GM12878 (cell line): ENCODE measurements at regions not wholly inside any gene's neighbourhood (a gene's known extent, or its start where the extent isn't known, plus 50 kb on each side); places are given as distances from the start of the nearest gene placed in this dataset.
A peak's percentile ranks its signal among the peaks of the same experiment; 100 is the strongest.
"Not testable (repeated sequence)": the region's sequence is repeated elsewhere in the genome, so short reads cannot be mapped to it uniquely, and the experiment has no call there.

Source experiments
- IKZF2 ChIP-seq, 2 experiments: fragments of 450-650 bp; IDR thresholded peaks; 2 replicates each; pipeline ENCODE4 v1.6.1; 2017; ENCODE audit warnings: mild to moderate bottlenecking in 2 of 2, moderate library complexity in 2 of 2
- JUNB ChIP-seq: IDR thresholded peaks from 2 replicates; pipeline ENCODE4 v1.6.1; 2016; ENCODE audit warnings: antibody characterized with exemption, mild to moderate bottlenecking
- NR2F1 ChIP-seq: fragments of 450-650 bp; conservative IDR thresholded peaks from 2 replicates; pipeline ENCODE4 v1.6.1; 2017; ENCODE audit warnings: mild to moderate bottlenecking
- POLR2A ChIP-seq: IDR thresholded peaks from 2 replicates; pipeline ENCODE4 v1.6.1; 2011; ENCODE audit warnings: low read depth, mild to moderate bottlenecking, low read length
- SIN3A ChIP-seq: IDR thresholded peaks from 2 replicates; pipeline ENCODE4 v1.6.1; 2012; ENCODE audit warnings: low read depth, low read length, improper control_type of control experiment
- WRNIP1 ChIP-seq: IDR thresholded peaks from 2 replicates; pipeline ENCODE4 v1.6.1; 2011; ENCODE audit warnings: low read depth, low read length, improper control_type of control experiment, borderline replicate concordance
- ZNF274 ChIP-seq: IDR thresholded peaks from one replicate; pipeline ENCODE4 v1.8.0; 2011; ENCODE audit not compliant: insufficient read length, insufficient read depth
- TF ChIP-seq, protein P1 (sequence below), 3 experiments: IDR thresholded peaks in 2 of 3; conservative IDR thresholded peaks in 1 of 3; 2 replicates each; pipeline ENCODE4 v1.5.1; 2011; ENCODE audit warnings: low read depth in 3 of 3, low read length in 3 of 3, mild to moderate bottlenecking in 3 of 3, control low read depth in 2 of 3, moderate library complexity in 2 of 3, inconsistent platforms in 1 of 3, mixed read lengths in 1 of 3; ENCODE audit not compliant: control insufficient read depth in 2 of 3, insufficient read depth in 1 of 3; ENCODE audit errors: extremely low read depth in 1 of 3
- TF ChIP-seq, protein P2 (sequence below): IDR thresholded peaks from 2 replicates; pipeline ENCODE4 v1.6.1; 2012; ENCODE audit warnings: improper control_type of control experiment, low read depth, low read length; ENCODE audit not compliant: insufficient replicate concordance
- TF ChIP-seq, protein P3 (sequence below): IDR thresholded peaks from 2 replicates; pipeline ENCODE4 v1.6.1; 2011; ENCODE audit warnings: borderline replicate concordance, low read depth, mild to moderate bottlenecking, moderate library complexity, low read length; ENCODE audit not compliant: insufficient read depth, poor library complexity, severe bottlenecking

DNA sequence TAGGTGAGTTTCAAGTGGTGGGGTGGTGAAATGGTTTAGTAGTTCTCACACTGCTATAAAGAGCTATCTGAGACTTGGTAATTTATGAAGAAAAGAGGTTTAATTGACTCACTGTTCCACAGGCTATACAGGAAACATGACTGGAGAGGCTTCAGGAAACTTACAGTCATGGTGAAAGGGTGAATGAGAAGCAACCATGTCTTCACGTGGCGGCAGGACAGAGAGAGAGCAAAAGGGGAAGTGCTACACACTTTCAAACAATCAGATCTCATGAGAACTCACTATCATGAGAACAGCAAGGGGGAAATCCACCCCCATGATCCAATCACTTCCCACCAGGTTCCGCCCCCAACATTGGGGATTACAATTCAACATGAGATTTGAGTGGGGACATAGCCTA lies 67.3 kb upstream of the KCNA1 start:
- TF ChIP-seq ZNF274, JUNB, WRNIP1, SIN3A, POLR2A, NR2F1: not testable (repeated sequence)
- TF ChIP-seq, protein P1, sequence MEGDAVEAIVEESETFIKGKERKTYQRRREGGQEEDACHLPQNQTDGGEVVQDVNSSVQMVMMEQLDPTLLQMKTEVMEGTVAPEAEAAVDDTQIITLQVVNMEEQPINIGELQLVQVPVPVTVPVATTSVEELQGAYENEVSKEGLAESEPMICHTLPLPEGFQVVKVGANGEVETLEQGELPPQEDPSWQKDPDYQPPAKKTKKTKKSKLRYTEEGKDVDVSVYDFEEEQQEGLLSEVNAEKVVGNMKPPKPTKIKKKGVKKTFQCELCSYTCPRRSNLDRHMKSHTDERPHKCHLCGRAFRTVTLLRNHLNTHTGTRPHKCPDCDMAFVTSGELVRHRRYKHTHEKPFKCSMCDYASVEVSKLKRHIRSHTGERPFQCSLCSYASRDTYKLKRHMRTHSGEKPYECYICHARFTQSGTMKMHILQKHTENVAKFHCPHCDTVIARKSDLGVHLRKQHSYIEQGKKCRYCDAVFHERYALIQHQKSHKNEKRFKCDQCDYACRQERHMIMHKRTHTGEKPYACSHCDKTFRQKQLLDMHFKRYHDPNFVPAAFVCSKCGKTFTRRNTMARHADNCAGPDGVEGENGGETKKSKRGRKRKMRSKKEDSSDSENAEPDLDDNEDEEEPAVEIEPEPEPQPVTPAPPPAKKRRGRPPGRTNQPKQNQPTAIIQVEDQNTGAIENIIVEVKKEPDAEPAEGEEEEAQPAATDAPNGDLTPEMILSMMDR (IDR thresholded peaks at IDR 0.05 in 2 of 3, conservative IDR thresholded peaks at IDR 0.05 in 1 of 3; ENCODE audit: control insufficient read depth in 2 of 3, extremely low read depth in 1 of 3, insufficient read depth in 1 of 3, low read depth in 3 of 3, low read length in 3 of 3) = not testable (repeated sequence)
- TF ChIP-seq, protein P2, sequence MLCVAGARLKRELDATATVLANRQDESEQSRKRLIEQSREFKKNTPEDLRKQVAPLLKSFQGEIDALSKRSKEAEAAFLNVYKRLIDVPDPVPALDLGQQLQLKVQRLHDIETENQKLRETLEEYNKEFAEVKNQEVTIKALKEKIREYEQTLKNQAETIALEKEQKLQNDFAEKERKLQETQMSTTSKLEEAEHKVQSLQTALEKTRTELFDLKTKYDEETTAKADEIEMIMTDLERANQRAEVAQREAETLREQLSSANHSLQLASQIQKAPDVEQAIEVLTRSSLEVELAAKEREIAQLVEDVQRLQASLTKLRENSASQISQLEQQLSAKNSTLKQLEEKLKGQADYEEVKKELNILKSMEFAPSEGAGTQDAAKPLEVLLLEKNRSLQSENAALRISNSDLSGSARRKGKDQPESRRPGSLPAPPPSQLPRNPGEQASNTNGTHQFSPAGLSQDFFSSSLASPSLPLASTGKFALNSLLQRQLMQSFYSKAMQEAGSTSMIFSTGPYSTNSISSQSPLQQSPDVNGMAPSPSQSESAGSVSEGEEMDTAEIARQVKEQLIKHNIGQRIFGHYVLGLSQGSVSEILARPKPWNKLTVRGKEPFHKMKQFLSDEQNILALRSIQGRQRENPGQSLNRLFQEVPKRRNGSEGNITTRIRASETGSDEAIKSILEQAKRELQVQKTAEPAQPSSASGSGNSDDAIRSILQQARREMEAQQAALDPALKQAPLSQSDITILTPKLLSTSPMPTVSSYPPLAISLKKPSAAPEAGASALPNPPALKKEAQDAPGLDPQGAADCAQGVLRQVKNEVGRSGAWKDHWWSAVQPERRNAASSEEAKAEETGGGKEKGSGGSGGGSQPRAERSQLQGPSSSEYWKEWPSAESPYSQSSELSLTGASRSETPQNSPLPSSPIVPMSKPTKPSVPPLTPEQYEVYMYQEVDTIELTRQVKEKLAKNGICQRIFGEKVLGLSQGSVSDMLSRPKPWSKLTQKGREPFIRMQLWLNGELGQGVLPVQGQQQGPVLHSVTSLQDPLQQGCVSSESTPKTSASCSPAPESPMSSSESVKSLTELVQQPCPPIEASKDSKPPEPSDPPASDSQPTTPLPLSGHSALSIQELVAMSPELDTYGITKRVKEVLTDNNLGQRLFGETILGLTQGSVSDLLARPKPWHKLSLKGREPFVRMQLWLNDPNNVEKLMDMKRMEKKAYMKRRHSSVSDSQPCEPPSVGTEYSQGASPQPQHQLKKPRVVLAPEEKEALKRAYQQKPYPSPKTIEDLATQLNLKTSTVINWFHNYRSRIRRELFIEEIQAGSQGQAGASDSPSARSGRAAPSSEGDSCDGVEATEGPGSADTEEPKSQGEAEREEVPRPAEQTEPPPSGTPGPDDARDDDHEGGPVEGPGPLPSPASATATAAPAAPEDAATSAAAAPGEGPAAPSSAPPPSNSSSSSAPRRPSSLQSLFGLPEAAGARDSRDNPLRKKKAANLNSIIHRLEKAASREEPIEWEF = not testable (repeated sequence)
- TF ChIP-seq, protein P3, sequence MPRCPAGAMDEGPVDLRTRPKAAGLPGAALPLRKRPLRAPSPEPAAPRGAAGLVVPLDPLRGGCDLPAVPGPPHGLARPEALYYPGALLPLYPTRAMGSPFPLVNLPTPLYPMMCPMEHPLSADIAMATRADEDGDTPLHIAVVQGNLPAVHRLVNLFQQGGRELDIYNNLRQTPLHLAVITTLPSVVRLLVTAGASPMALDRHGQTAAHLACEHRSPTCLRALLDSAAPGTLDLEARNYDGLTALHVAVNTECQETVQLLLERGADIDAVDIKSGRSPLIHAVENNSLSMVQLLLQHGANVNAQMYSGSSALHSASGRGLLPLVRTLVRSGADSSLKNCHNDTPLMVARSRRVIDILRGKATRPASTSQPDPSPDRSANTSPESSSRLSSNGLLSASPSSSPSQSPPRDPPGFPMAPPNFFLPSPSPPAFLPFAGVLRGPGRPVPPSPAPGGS = not testable (repeated sequence)
- TF ChIP-seq IKZF2 (IDR thresholded peaks at IDR 0.05) = 0 out of 4 replicates have a peak, but pooled peaks of 1 of the 2 experiments have one; percentile 27
